HEK293 (cell line): ENCODE measurements at regions not wholly inside any gene's neighbourhood (a gene's known extent, or its start where the extent isn't known, plus 50 kb on each side); places are given as distances from the start of the nearest gene placed in this dataset.
"Not testable (repeated sequence)": the region's sequence is repeated elsewhere in the genome, so short reads cannot be mapped to it uniquely, and the experiment has no call there.

Experiments used
- CTCF ChIA-PET: fragments of 350-600 bp; formaldehyde crosslinking; extraction: SDS; loops from one replicate; lab custom pipeline; 2021; ENCODE audit warnings: antibody characterized with exemption; lab: Yijun Ruan, JAX
- POLR2A ChIA-PET: fragments of 300-600 bp; formaldehyde crosslinking; extraction: SDS; loops from one replicate; lab custom pipeline; 2020; ENCODE audit warnings: antibody characterized with exemption, inconsistent platforms; lab: Yijun Ruan, JAX
- H3K27ac ChIP-seq: fragments of 200-500 bp; sonication (Bioruptor generic); 2 replicates; pipeline ENCODE4 v1.5.1; 2014; ENCODE audit warnings: low read depth, low read length, control low read depth, inconsistent platforms; ENCODE audit errors: extremely low read depth
- H3K36me3 ChIP-seq, 2 experiments: fragments of 200-500 bp in 1 of 2; sonication (Bioruptor generic) in 1 of 2; 1 replicate in 1 of 2; 2 replicates in 1 of 2; pipeline ENCODE4 v1.5.1; 2014 to 2017; ENCODE audit warnings: inconsistent platforms in 2 of 2, low read length in 2 of 2; ENCODE audit not compliant: control insufficient read depth in 2 of 2, insufficient read depth in 1 of 2
- H3K4me1 ChIP-seq: fragments of 200-500 bp; sonication (Bioruptor generic); 2 replicates; pipeline ENCODE4 v1.5.1; 2014; ENCODE audit warnings: mild to moderate bottlenecking, low read length, inconsistent platforms; ENCODE audit not compliant: control insufficient read depth, insufficient read depth
- H3K4me3 ChIP-seq: 2 replicates; pipeline ENCODE4 v1.5.1; 2011; ENCODE audit warnings: low read depth, mild to moderate bottlenecking, control low read depth, low read length, moderate library complexity
- H3K9me3 ChIP-seq: fragments of 200-500 bp; sonication (Bioruptor generic); 2 replicates; pipeline ENCODE4 v1.5.1; 2014; ENCODE audit warnings: low read depth, low read length, inconsistent platforms; ENCODE audit not compliant: control insufficient read depth, insufficient read depth
- RBAK ChIP-seq: fragments of 450-650 bp; formaldehyde crosslinking; IDR thresholded peaks from 2 replicates; pipeline ENCODE4 v1.5.1; 2016; ENCODE audit warnings: missing biosample characterization, missing genetic modification characterization
- SCRT2 ChIP-seq: fragments of 450-650 bp; formaldehyde crosslinking; IDR thresholded peaks from 2 replicates; pipeline ENCODE4 v1.5.1; 2016; ENCODE audit warnings: missing biosample characterization, missing genetic modification characterization
- TCF7L2 ChIP-seq: IDR thresholded peaks from 2 replicates; pipeline ENCODE4 v1.6.1; 2011; ENCODE audit warnings: low read depth, mild to moderate bottlenecking, inconsistent platforms, low read length, moderate library complexity, borderline replicate concordance
- ZBTB8A ChIP-seq: fragments of 450-650 bp; formaldehyde crosslinking; IDR thresholded peaks from 2 replicates; pipeline ENCODE4 v1.5.1; 2016; ENCODE audit warnings: missing biosample characterization, missing genetic modification characterization
- ZNF146 ChIP-seq: fragments of 450-650 bp; formaldehyde crosslinking; IDR thresholded peaks from 2 replicates; pipeline ENCODE4 v1.5.1; 2016; ENCODE audit warnings: missing biosample characterization, missing genetic modification characterization
- ZNF266 ChIP-seq: fragments of 450-650 bp; formaldehyde crosslinking; IDR thresholded peaks from 2 replicates; pipeline ENCODE4 v1.5.1; 2016; ENCODE audit warnings: missing biosample characterization, missing genetic modification characterization, low read depth
- ZNF394 ChIP-seq: fragments of 450-650 bp; formaldehyde crosslinking; IDR thresholded peaks from 2 replicates; pipeline ENCODE4 v1.5.1; 2016; ENCODE audit warnings: missing biosample characterization, missing genetic modification characterization, mild to moderate bottlenecking, moderate library complexity, borderline replicate concordance
- ZNF426 ChIP-seq: fragments of 450-650 bp; formaldehyde crosslinking; IDR thresholded peaks from 2 replicates; pipeline ENCODE4 v1.5.1; 2017; ENCODE audit warnings: missing biosample characterization, missing genetic modification characterization, mild to moderate bottlenecking, inconsistent platforms, moderate library complexity
- ZNF433 ChIP-seq: fragments of 450-650 bp; formaldehyde crosslinking; IDR thresholded peaks from 2 replicates; pipeline ENCODE4 v1.5.1; 2016; ENCODE audit warnings: missing biosample characterization, missing genetic modification characterization, low read depth
- ZNF555 ChIP-seq: fragments of 450-650 bp; formaldehyde crosslinking; conservative IDR thresholded peaks from 2 replicates; pipeline ENCODE4 v1.5.1; 2017; ENCODE audit warnings: missing biosample characterization, mild to moderate bottlenecking, missing genetic modification characterization, inconsistent platforms
- ZNF560 ChIP-seq: fragments of 450-650 bp; formaldehyde crosslinking; IDR thresholded peaks from 2 replicates; pipeline ENCODE4 v1.5.1; 2017; ENCODE audit warnings: missing biosample characterization, missing genetic modification characterization, borderline replicate concordance
- ZNF610 ChIP-seq: fragments of 450-650 bp; formaldehyde crosslinking; IDR thresholded peaks from 2 replicates; pipeline ENCODE4 v1.5.1; 2016; ENCODE audit warnings: missing biosample characterization, missing genetic modification characterization, borderline replicate concordance
- ZNF623 ChIP-seq: fragments of 450-650 bp; formaldehyde crosslinking; IDR thresholded peaks from 2 replicates; pipeline ENCODE4 v1.5.1; 2016; ENCODE audit warnings: missing biosample characterization, missing genetic modification characterization
- ZNF654 ChIP-seq: fragments of 450-650 bp; formaldehyde crosslinking; IDR thresholded peaks from 2 replicates; pipeline ENCODE4 v1.5.1; 2016; ENCODE audit warnings: low read depth, missing biosample characterization, missing genetic modification characterization
- ZXDB ChIP-seq: fragments of 450-650 bp; formaldehyde crosslinking; IDR thresholded peaks from 2 replicates; pipeline ENCODE4 v1.5.1; 2016; ENCODE audit warnings: missing biosample characterization, missing genetic modification characterization
- TF ChIP-seq, protein P1 (sequence below): fragments of 450-650 bp; formaldehyde crosslinking; IDR thresholded peaks from 2 replicates; pipeline ENCODE4 v1.5.1; 2016; ENCODE audit warnings: missing biosample characterization, missing genetic modification characterization
- TF ChIP-seq, protein P2 (sequence below): fragments of 450-650 bp; formaldehyde crosslinking; conservative IDR thresholded peaks from 2 replicates; pipeline ENCODE4 v1.5.1; 2016; ENCODE audit warnings: low read depth, missing biosample characterization, missing genetic modification characterization
- TF ChIP-seq, protein P3 (sequence below): fragments of 450-650 bp; formaldehyde crosslinking; conservative IDR thresholded peaks from 2 replicates; pipeline ENCODE4 v1.5.1; 2016; ENCODE audit warnings: low read depth, missing biosample characterization, missing genetic modification characterization

DNA sequence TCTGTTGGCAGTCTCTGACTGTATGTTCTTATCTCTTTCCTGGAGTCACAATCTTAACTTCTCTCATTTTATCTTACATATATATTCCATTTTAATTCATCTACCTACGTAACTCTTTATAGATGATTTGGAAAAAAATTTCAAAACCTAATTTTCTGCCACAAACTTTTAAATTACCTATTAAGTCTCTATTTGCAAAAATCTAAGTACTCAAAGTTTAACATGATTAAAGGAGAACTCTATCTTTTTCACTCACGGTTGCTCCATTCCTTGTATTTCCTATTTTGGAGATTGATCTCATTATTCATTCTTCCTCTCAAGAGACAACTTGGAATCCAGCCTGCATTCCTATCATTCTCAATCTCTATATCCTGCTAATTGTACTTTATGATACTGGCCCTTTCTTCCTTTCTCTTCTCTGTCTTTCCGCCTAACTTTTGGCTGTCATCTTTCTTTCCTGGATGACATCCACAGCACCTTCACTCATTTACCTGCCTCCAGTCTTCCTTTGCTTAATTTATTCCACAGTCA lies 1071.1 kb upstream of the CITED2 start:
- no peaks in the 10 kb centered on the region for H3K4me1 ChIP-seq
- CTCF ChIA-PET: no interaction called here
- H3K9me3 ChIP-seq: no peaks in the 10 kb centered on the region
- H3K4me3 ChIP-seq: no peak overlapping the region
- POLR2A ChIA-PET: no interaction called here
- TF ChIP-seq TCF7L2 (no peak), ZNF146 (tag by site-specific recombination) (no peak), RBAK (no peak), SCRT2 (tag by site-specific recombination) (no peak), ZNF610 (tag by site-specific recombination) (no peak)
- TF ChIP-seq, protein P1, sequence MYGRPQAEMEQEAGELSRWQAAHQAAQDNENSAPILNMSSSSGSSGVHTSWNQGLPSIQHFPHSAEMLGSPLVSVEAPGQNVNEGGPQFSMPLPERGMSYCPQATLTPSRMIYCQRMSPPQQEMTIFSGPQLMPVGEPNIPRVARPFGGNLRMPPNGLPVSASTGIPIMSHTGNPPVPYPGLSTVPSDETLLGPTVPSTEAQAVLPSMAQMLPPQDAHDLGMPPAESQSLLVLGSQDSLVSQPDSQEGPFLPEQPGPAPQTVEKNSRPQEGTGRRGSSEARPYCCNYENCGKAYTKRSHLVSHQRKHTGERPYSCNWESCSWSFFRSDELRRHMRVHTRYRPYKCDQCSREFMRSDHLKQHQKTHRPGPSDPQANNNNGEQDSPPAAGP: no peak
- TF ChIP-seq, all 188 proteins: peak for 0
- Histone ChIP-seq H3K27ac (no peak overlapping the region), H3K36me3 (no peaks in the 10 kb centered on the region)

DNA sequence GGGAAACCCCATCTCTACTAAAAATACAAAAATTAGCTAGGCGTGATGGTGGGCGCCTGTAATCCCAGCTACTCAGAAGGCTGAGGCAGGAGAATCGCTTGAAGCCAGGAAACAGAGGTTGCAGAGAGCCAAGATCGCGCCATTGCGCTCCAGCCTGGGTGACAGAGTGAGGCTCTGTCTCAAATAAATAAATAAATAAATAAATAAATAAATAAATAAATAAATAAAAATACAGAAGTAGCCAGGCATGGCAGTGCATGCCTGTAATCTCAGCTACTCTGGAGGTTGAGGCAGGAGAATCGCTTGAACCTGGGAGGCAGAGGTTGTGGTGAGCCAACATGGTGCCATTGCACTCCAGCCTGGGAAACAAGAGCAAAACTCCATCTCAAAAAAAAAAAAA lies 1068.7 kb upstream of the CITED2 start:
- not testable (repeated sequence) for H3K36me3 ChIP-seq, H3K27ac ChIP-seq, H3K4me3 ChIP-seq, H3K4me1 ChIP-seq, H3K9me3 ChIP-seq
- ChIA-PET POLR2A (interaction anchor here (1.3 kb wide), 1 partner anchor 1073 kb away, joined by 5 read pairs; no protein-coding TSS in a partner anchor), CTCF (interaction anchor here (0.7 kb wide), 1 partner anchor 365 kb away, joined by 3 read pairs; no protein-coding TSS in a partner anchor)
- TF ChIP-seq, protein P2, sequence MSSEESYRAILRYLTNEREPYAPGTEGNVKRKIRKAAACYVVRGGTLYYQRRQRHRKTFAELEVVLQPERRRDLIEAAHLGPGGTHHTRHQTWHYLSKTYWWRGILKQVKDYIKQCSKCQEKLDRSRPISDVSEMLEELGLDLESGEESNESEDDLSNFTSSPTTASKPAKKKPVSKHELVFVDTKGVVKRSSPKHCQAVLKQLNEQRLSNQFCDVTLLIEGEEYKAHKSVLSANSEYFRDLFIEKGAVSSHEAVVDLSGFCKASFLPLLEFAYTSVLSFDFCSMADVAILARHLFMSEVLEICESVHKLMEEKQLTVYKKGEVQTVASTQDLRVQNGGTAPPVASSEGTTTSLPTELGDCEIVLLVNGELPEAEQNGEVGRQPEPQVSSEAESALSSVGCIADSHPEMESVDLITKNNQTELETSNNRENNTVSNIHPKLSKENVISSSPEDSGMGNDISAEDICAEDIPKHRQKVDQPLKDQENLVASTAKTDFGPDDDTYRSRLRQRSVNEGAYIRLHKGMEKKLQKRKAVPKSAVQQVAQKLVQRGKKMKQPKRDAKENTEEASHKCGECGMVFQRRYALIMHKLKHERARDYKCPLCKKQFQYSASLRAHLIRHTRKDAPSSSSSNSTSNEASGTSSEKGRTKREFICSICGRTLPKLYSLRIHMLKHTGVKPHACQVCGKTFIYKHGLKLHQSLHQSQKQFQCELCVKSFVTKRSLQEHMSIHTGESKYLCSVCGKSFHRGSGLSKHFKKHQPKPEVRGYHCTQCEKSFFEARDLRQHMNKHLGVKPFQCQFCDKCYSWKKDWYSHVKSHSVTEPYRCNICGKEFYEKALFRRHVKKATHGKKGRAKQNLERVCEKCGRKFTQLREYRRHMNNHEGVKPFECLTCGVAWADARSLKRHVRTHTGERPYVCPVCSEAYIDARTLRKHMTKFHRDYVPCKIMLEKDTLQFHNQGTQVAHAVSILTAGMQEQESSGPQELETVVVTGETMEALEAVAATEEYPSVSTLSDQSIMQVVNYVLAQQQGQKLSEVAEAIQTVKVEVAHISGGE (tag by site-specific recombination): peak; percentile 63
- TF ChIP-seq ZBTB8A (tag by site-specific recombination) (peak; percentile 39; the same call in 1 of the 2 replicates), ZNF654 (tag by site-specific recombination) (peak; percentile 14; the same call in 1 of the 2 replicates), ZNF266 (tag by site-specific recombination) (peak; percentile 60), ZNF560 (peak; percentile 72; the same call in 1 of the 2 replicates), ZNF426 (tag by site-specific recombination) (peak; percentile 67), ZXDB (peak; percentile 24; the same call in 1 of the 2 replicates), ZNF394 (tag by site-specific recombination) (peak; percentile 84), ZNF555 (tag by site-specific recombination) (peak; percentile 59), ZNF623 (tag by site-specific recombination) (peak; percentile 62), ZNF433 (0 out of 2 replicates have a peak, but pooled peaks have one; percentile 36)
- TF ChIP-seq, protein P3, sequence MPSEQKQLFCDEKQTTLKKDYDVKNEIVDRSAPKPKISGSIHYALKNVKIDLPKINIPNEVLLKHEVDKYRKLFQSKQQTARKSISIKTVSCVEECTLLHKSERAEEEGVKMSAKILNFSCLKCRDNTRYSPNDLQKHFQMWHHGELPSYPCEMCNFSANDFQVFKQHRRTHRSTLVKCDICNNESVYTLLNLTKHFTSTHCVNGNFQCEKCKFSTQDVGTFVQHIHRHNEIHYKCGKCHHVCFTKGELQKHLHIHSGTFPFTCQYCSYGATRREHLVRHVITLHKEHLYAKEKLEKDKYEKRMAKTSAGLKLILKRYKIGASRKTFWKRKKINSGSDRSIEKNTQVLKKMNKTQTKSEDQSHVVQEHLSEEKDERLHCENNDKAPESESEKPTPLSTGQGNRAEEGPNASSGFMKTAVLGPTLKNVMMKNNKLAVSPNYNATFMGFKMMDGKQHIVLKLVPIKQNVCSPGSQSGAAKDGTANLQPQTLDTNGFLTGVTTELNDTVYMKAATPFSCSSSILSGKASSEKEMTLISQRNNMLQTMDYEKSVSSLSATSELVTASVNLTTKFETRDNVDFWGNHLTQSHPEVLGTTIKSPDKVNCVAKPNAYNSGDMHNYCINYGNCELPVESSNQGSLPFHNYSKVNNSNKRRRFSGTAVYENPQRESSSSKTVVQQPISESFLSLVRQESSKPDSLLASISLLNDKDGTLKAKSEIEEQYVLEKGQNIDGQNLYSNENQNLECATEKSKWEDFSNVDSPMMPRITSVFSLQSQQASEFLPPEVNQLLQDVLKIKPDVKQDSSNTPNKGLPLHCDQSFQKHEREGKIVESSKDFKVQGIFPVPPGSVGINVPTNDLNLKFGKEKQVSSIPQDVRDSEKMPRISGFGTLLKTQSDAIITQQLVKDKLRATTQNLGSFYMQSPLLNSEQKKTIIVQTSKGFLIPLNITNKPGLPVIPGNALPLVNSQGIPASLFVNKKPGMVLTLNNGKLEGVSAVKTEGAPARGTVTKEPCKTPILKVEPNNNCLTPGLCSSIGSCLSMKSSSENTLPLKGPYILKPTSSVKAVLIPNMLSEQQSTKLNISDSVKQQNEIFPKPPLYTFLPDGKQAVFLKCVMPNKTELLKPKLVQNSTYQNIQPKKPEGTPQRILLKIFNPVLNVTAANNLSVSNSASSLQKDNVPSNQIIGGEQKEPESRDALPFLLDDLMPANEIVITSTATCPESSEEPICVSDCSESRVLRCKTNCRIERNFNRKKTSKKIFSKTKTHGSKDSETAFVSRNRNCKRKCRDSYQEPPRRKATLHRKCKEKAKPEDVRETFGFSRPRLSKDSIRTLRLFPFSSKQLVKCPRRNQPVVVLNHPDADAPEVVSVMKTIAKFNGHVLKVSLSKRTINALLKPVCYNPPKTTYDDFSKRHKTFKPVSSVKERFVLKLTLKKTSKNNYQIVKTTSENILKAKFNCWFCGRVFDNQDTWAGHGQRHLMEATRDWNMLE (tag by site-specific recombination): peak; percentile 69; the same call in 1 of the 2 replicates
